Spleen (tissue), 11 donors: ENCODE measurements at regions not wholly inside any gene's neighbourhood (a gene's known extent, or its start where the extent isn't known, plus 50 kb on each side); places are given as distances from the start of the nearest gene placed in this dataset.

Source experiments
- DNase-seq: peaks from one replicate; pipeline ENCODE4 v3.0.0-alpha.2; 2020
- H3K27ac ChIP-seq, 8 donors: fragments of 200-600 bp; sonication (generic) in 7 of 8; 1 replicate in 4 of 8; 2 replicates in 4 of 8; pipeline versions ENCODE4 v1.5.0 to v1.8.0; 2016 to 2021; ENCODE audit warnings: inconsistent platforms in 4 of 8, mild to moderate bottlenecking in 4 of 8, moderate library complexity in 1 of 8
- H3K27me3 ChIP-seq, 7 donors: fragments of 200-600 bp; sonication (generic) in 6 of 7; replicated peaks in 1 of 7; 1 replicate in 4 of 7; 2 replicates in 3 of 7; pipeline versions ENCODE4 v1.5.0 to v1.8.0; 2016 to 2021; ENCODE audit warnings: inconsistent platforms in 3 of 7, mild to moderate bottlenecking in 1 of 7
- H3K36me3 ChIP-seq, 6 donors: fragments of 200-600 bp; sonication (generic) in 5 of 6; 1 replicate in 4 of 6; 2 replicates in 2 of 6; pipeline versions ENCODE4 v1.5.0 to v1.8.0; 2016 to 2021; ENCODE audit warnings: inconsistent platforms in 2 of 6
- H3K4me1 ChIP-seq, 6 donors: fragments of 200-600 bp; sonication (generic) in 5 of 6; 1 replicate in 3 of 6; 2 replicates in 3 of 6; pipeline versions ENCODE4 v1.5.0 to v1.8.0; 2016 to 2021; ENCODE audit warnings: inconsistent platforms in 3 of 6
- H3K4me3 ChIP-seq, 8 donors: fragments of 200-600 bp; sonication (generic) in 7 of 8; 1 replicate in 4 of 8; 2 replicates in 4 of 8; pipeline versions ENCODE4 v1.5.0 to v1.8.0; 2016 to 2021; ENCODE audit warnings: inconsistent platforms in 4 of 8, mild to moderate bottlenecking in 4 of 8, moderate library complexity in 2 of 8
- H3K9me3 ChIP-seq, 8 donors: fragments of 200-600 bp; sonication (generic) in 7 of 8; 1 replicate in 4 of 8; 2 replicates in 4 of 8; pipeline versions ENCODE4 v1.5.0 to v1.8.0; 2016 to 2021; ENCODE audit warnings: inconsistent platforms in 4 of 8
- CTCF ChIP-seq, 11 experiments: fragments of 200-600 bp in 7 of 11; fragments of 450-650 bp in 4 of 11; sonication (generic) in 4 of 11; IDR thresholded peaks in 8 of 11; conservative IDR thresholded peaks in 3 of 11; 1 replicate in 7 of 11; 2 replicates in 4 of 11; pipeline versions ENCODE4 v1.4.0 to v1.8.0; 2016 to 2021; ENCODE audit warnings: antibody characterized with exemption in 11 of 11, inconsistent platforms in 4 of 11, mild to moderate bottlenecking in 1 of 11
- POLR2A ChIP-seq, 3 donors: fragments of 450-650 bp; IDR thresholded peaks; one replicate each; pipeline ENCODE4 v1.5.1; 2017; ENCODE audit warnings: antibody characterized with exemption in 3 of 3, mild to moderate bottlenecking in 1 of 3
- POLR2AphosphoS5 ChIP-seq, 3 donors: sonication (generic); formaldehyde crosslinking; IDR thresholded peaks; one replicate each; pipeline ENCODE4 v1.5.1; 2017; ENCODE audit warnings: antibody characterized with exemption in 3 of 3
- WGBS, 5 donors: extraction: QIAGEN DNeasy Blood & Tissue Kit in 3 of 5; methylation state at CpG; one replicate each; pipeline versions ENCODE4 v1.1.5 to v1.1.7; 2013 to 2018; 5-methylcytosine and 5-hydroxymethylcytosine counted together
- intact Hi-C: fragments of 100-400 bp; cut with DNase I; formaldehyde crosslinking; loops from one replicate; pipeline ENCODE4 v1.15.0; 2023; ENCODE audit warnings: low total_unique reads
- donor health status: healthy with polysubstance abuse.
- donor health status: DM: no; HTN: no; CAD: no; lungs with moderate emphysema.
- donor health status: DM: no; HTN: no; CAD: no.
- donor health status: Bipolar disorder and iron deficiency.
- donor health status: healthy.
- donor health status: DM: no; HTN: no; CAD: no.
- donor health status: DM: yes; HTN: yes; CAD: no.

GRCh38 chr13:73293913-73294523 lies 235.2 kb downstream of the KLF5 start:
- H3K4me1 ChIP-seq: no peaks in the 10 kb centered on the region
- TF ChIP-seq POLR2AphosphoS5 (IDR thresholded peaks at IDR 0.05) (no peak), POLR2A (IDR thresholded peaks at IDR 0.05) (no peak), CTCF (IDR thresholded peaks at IDR 0.05 in 8 of 11, conservative IDR thresholded peaks at IDR 0.05 in 3 of 11) (no peak)
- 80 to 93% (median 91%) methylated on average over 6 of the region's 6 CpGs for WGBS, 5 donors
- H3K9me3 ChIP-seq: no peaks in the 10 kb centered on the region
- DNase-seq: no peak
- no peaks in the 10 kb centered on the region for H3K36me3 ChIP-seq
- intact Hi-C loops: no loop called here
- H3K27ac ChIP-seq: no peak overlapping the region
- no peaks in the 10 kb centered on the region for H3K27me3 ChIP-seq
- no peak overlapping the region for H3K4me3 ChIP-seq

- Histone ChIP-seq H3K27ac (no peak overlapping the region), H3K4me1 (no peaks in the 10 kb centered on the region), H3K27me3 (no peaks in the 10 kb centered on the region), H3K9me3 (no peaks in the 10 kb centered on the region), H3K36me3 (no peaks in the 10 kb centered on the region), H3K4me3 (no peak overlapping the region)
- intact Hi-C loops: no loop called here
- TF ChIP-seq CTCF (IDR thresholded peaks at IDR 0.05 in 8 of 11, conservative IDR thresholded peaks at IDR 0.05 in 3 of 11) (no peak), POLR2AphosphoS5 (IDR thresholded peaks at IDR 0.05) (no peak), POLR2A (IDR thresholded peaks at IDR 0.05) (no peak)
- 92 to 97% (median 96%) methylated on average over 1 of the region's 1 CpG for WGBS, 5 donors
- no peak for DNase-seq
Measured at GRCh38 chr13:73292127-73292526, 233.3 kb downstream of the KLF5 start.

GRCh38 chr13:73290844-73291243 lies 232.0 kb downstream of the KLF5 start:
- Histone ChIP-seq H3K27me3 (no peaks in the 10 kb centered on the region), H3K27ac (no peak overlapping the region), H3K4me1 (no peaks in the 10 kb centered on the region), H3K9me3 (no peaks in the 10 kb centered on the region), H3K4me3 (no peak overlapping the region), H3K36me3 (no peaks in the 10 kb centered on the region)
- no peak for DNase-seq
- 77 to 83% (median 81%) methylated on average over 4 of the region's 4 CpGs for WGBS, 5 donors
- intact Hi-C loops: no loop called here
- no peak for TF ChIP-seq POLR2A (IDR thresholded peaks at IDR 0.05)
- no peak for TF ChIP-seq POLR2AphosphoS5 (IDR thresholded peaks at IDR 0.05)
- no peak for TF ChIP-seq CTCF (IDR thresholded peaks at IDR 0.05 in 8 of 11, conservative IDR thresholded peaks at IDR 0.05 in 3 of 11)

GRCh38 chr13:73288596-73288995 lies 229.8 kb downstream of the KLF5 start:
- H3K9me3 ChIP-seq: no peaks in the 10 kb centered on the region
- H3K27me3 ChIP-seq: no peaks in the 10 kb centered on the region
- no peak overlapping the region for H3K27ac ChIP-seq
- DNase-seq: no peak
- TF ChIP-seq CTCF (IDR thresholded peaks at IDR 0.05 in 8 of 11, conservative IDR thresholded peaks at IDR 0.05 in 3 of 11) (no peak), POLR2AphosphoS5 (IDR thresholded peaks at IDR 0.05) (no peak), POLR2A (IDR thresholded peaks at IDR 0.05) (no peak)
- H3K4me1 ChIP-seq: no peaks in the 10 kb centered on the region
- no peaks in the 10 kb centered on the region for H3K36me3 ChIP-seq
- WGBS, 5 donors: 82 to 95% (median 88%) methylated on average over 6 of the region's 6 CpGs
- no peak overlapping the region for H3K4me3 ChIP-seq
- intact Hi-C loops: no loop called here
